Stimulated activated naive B cell treated with anti-CD40 and anti-IgM and Interleukin-4, amounts not matched to agents 10 μg/mL and 1 μg/mL and 100 μg/mL, for 72 hours (primary cell): ENCODE measurements at regions not wholly inside any gene's neighbourhood (a gene's known extent, or its start where the extent isn't known, plus 50 kb on each side); places are given as distances from the start of the nearest gene placed in this dataset.

Source experiments
- ATAC-seq, 2 donors: fragments of 150-1000 bp; cut with Tn5 transposase; replicated peaks; 2 replicates each; pipeline ENCODE4 v1.10.0; 2021; ENCODE audit warnings: moderate library complexity in 1 of 2
- DNase-seq: peaks from one replicate; pipeline ENCODE4 v3.0.0; 2021
- H3K27ac Mint-ChIP-seq: one replicate; pipeline ENCODE4 v1.8.0; 2022; ENCODE audit warnings: mild to moderate bottlenecking, mixed read lengths
- H3K27me3 Mint-ChIP-seq, 2 donors: one replicate each; pipeline ENCODE4 v1.8.0; 2022; ENCODE audit warnings: mixed read lengths in 2 of 2
- H3K36me3 Mint-ChIP-seq, 2 donors: one replicate each; pipeline ENCODE4 v1.8.0; 2022; ENCODE audit warnings: mixed read lengths in 2 of 2, mild to moderate bottlenecking in 1 of 2
- H3K4me1 Mint-ChIP-seq, 2 donors: one replicate each; pipeline ENCODE4 v1.8.0; 2022; ENCODE audit warnings: mixed read lengths in 2 of 2, mild to moderate bottlenecking in 1 of 2
- H3K4me3 Mint-ChIP-seq, 2 donors: one replicate each; pipeline ENCODE4 v1.8.0; 2022; ENCODE audit warnings: mild to moderate bottlenecking in 2 of 2, mixed read lengths in 2 of 2, moderate library complexity in 1 of 2
- H3K9me3 Mint-ChIP-seq, 2 donors: one replicate each; pipeline ENCODE4 v1.8.0; 2022; ENCODE audit warnings: mixed read lengths in 2 of 2, mild to moderate bottlenecking in 1 of 2

- no peaks in the 10 kb centered on the region for H3K4me1 Mint-ChIP-seq
- no peak for DNase-seq
- no peak overlapping the region for H3K4me3 Mint-ChIP-seq
- no peak for ATAC-seq
- no peaks in the 10 kb centered on the region for H3K36me3 Mint-ChIP-seq
- no peak overlapping the region for H3K27ac Mint-ChIP-seq
- H3K9me3 Mint-ChIP-seq, result peaks cover 7 to 14% of the 10 kb centered on the region in 2 donors
- no peaks in the 10 kb centered on the region for H3K27me3 Mint-ChIP-seq
These were observed 789.4 kb downstream of the STPG2 start for GRCh38 chr4:97353876-97354275.

GRCh38 chr4:97359826-97360225 is 783.5 kb downstream of the STPG2 start:
- H3K4me3 Mint-ChIP-seq, result no peak overlapping the region
- H3K36me3 Mint-ChIP-seq, result no peaks in the 10 kb centered on the region
- no peaks in the 10 kb centered on the region for H3K27me3 Mint-ChIP-seq
- ATAC-seq (no peak), DNase-seq (no peak)
- H3K9me3 Mint-ChIP-seq, result peaks cover 9 to 25% of the 10 kb centered on the region in 2 donors
- H3K27ac Mint-ChIP-seq, result no peak overlapping the region
- no peaks in the 10 kb centered on the region for H3K4me1 Mint-ChIP-seq

GRCh38 chr4:97360733-97361132 is 782.5 kb downstream of the STPG2 start:
- H3K27ac Mint-ChIP-seq, result no peak overlapping the region
- no peaks in the 10 kb centered on the region for H3K36me3 Mint-ChIP-seq
- H3K27me3 Mint-ChIP-seq, result no peaks in the 10 kb centered on the region
- H3K4me3 Mint-ChIP-seq, result no peak overlapping the region
- H3K4me1 Mint-ChIP-seq, result no peaks in the 10 kb centered on the region
- H3K9me3 Mint-ChIP-seq, result peaks cover 9 to 24% of the 10 kb centered on the region in 2 donors
- ATAC-seq, result no peak
- no peak for DNase-seq

- DNase-seq (no peak), ATAC-seq (no peak)
- Mint-ChIP-seq H3K4me1 (no peaks in the 10 kb centered on the region), H3K4me3 (no peak overlapping the region), H3K27ac (no peak overlapping the region), H3K36me3 (no peaks in the 10 kb centered on the region), H3K27me3 (no peaks in the 10 kb centered on the region), H3K9me3 (peaks cover 5 to 16% of the 10 kb centered on the region in 2 donors)
These were observed 775.4 kb downstream of the STPG2 start for GRCh38 chr4:97367878-97368277.

- DNase-seq, result no peak
- no peaks in the 10 kb centered on the region for H3K4me1 Mint-ChIP-seq
- H3K36me3 Mint-ChIP-seq, result no peaks in the 10 kb centered on the region
- H3K4me3 Mint-ChIP-seq, result no peak overlapping the region
- no peaks in the 10 kb centered on the region for H3K27me3 Mint-ChIP-seq
- H3K9me3 Mint-ChIP-seq, result peaks cover 7 to 16% of the 10 kb centered on the region in 2 donors
- ATAC-seq, result no peak
- H3K27ac Mint-ChIP-seq, result no peak overlapping the region
These were observed 772.7 kb downstream of the STPG2 start for GRCh38 chr4:97370568-97370967.

GRCh38 chr4:97374526-97374925 is 768.8 kb downstream of the STPG2 start:
- ATAC-seq (no peak), DNase-seq (no peak)
- Mint-ChIP-seq H3K9me3 (peaks cover 7 to 11% of the 10 kb centered on the region in 2 donors), H3K4me3 (no peak overlapping the region), H3K36me3 (no peaks in the 10 kb centered on the region), H3K27ac (no peak overlapping the region), H3K4me1 (no peaks in the 10 kb centered on the region), H3K27me3 (no peaks in the 10 kb centered on the region)

- Mint-ChIP-seq H3K4me3 (no peak overlapping the region), H3K27ac (no peak overlapping the region), H3K4me1 (no peaks in the 10 kb centered on the region), H3K27me3 (no peaks in the 10 kb centered on the region), H3K36me3 (no peaks in the 10 kb centered on the region), H3K9me3 (peaks cover 5% of the 10 kb centered on the region in 2 donors)
- DNase-seq (no peak), ATAC-seq (no peak)
These were observed 756.3 kb downstream of the STPG2 start for GRCh38 chr4:97386969-97387368.

- no peak for DNase-seq
- peaks cover 0 to 3% of the 10 kb centered on the region in 2 donors for H3K9me3 Mint-ChIP-seq
- H3K36me3 Mint-ChIP-seq, result no peaks in the 10 kb centered on the region
- no peak overlapping the region for H3K27ac Mint-ChIP-seq
- no peaks in the 10 kb centered on the region for H3K27me3 Mint-ChIP-seq
- no peak overlapping the region for H3K4me3 Mint-ChIP-seq
- no peaks in the 10 kb centered on the region for H3K4me1 Mint-ChIP-seq
- ATAC-seq, result no peak
These were observed 748.6 kb downstream of the STPG2 start for GRCh38 chr4:97394653-97395052.

GRCh38 chr4:97396097-97396496 is 747.2 kb downstream of the STPG2 start:
- Mint-ChIP-seq H3K4me3 (no peak overlapping the region), H3K9me3 (peaks cover 7 to 10% of the 10 kb centered on the region in 2 donors), H3K27ac (no peak overlapping the region), H3K4me1 (no peaks in the 10 kb centered on the region), H3K36me3 (no peaks in the 10 kb centered on the region), H3K27me3 (no peaks in the 10 kb centered on the region)
- no peak for ATAC-seq
- DNase-seq, result no peak

- Mint-ChIP-seq H3K27me3 (no peaks in the 10 kb centered on the region), H3K9me3 (peaks cover 7 to 10% of the 10 kb centered on the region in 2 donors), H3K4me3 (no peak overlapping the region), H3K4me1 (no peaks in the 10 kb centered on the region), H3K27ac (no peak overlapping the region), H3K36me3 (no peaks in the 10 kb centered on the region)
- ATAC-seq (no peak), DNase-seq (no peak)
These were observed 746.7 kb downstream of the STPG2 start for GRCh38 chr4:97396605-97397004.

GRCh38 chr4:97404876-97405523 is 738.3 kb downstream of the STPG2 start:
- no peaks in the 10 kb centered on the region for H3K4me1 Mint-ChIP-seq
- ATAC-seq (no peak), DNase-seq (no peak)
- no peak overlapping the region for H3K27ac Mint-ChIP-seq
- no peaks in the 10 kb centered on the region for H3K27me3 Mint-ChIP-seq
- H3K4me3 Mint-ChIP-seq, result no peak overlapping the region
- H3K9me3 Mint-ChIP-seq, result peaks cover 11 to 16% of the 10 kb centered on the region in 2 donors
- no peaks in the 10 kb centered on the region for H3K36me3 Mint-ChIP-seq

- H3K36me3 Mint-ChIP-seq, result no peaks in the 10 kb centered on the region
- peaks cover 2 to 3% of the 10 kb centered on the region in 2 donors for H3K9me3 Mint-ChIP-seq
- H3K27me3 Mint-ChIP-seq, result no peaks in the 10 kb centered on the region
- DNase-seq (no peak), ATAC-seq (no peak)
- H3K4me3 Mint-ChIP-seq, result no peak overlapping the region
- no peaks in the 10 kb centered on the region for H3K4me1 Mint-ChIP-seq
- no peak overlapping the region for H3K27ac Mint-ChIP-seq
These were observed 731.9 kb downstream of the STPG2 start for GRCh38 chr4:97411356-97411755.

GRCh38 chr4:97412331-97412730 is 730.9 kb downstream of the STPG2 start:
- Mint-ChIP-seq H3K4me3 (no peak overlapping the region), H3K36me3 (no peaks in the 10 kb centered on the region), H3K9me3 (peaks cover 2 to 3% of the 10 kb centered on the region in 2 donors), H3K27me3 (no peaks in the 10 kb centered on the region), H3K4me1 (no peaks in the 10 kb centered on the region), H3K27ac (no peak overlapping the region)
- ATAC-seq (no peak), DNase-seq (no peak)

- Mint-ChIP-seq H3K4me3 (no peak overlapping the region), H3K27me3 (no peaks in the 10 kb centered on the region), H3K27ac (no peak overlapping the region), H3K36me3 (no peaks in the 10 kb centered on the region), H3K9me3 (peaks cover 4 to 16% of the 10 kb centered on the region in 2 donors), H3K4me1 (no peaks in the 10 kb centered on the region)
- no peak for DNase-seq
- no peak for ATAC-seq
These were observed 729.1 kb downstream of the STPG2 start for GRCh38 chr4:97414161-97414560.

- H3K36me3 Mint-ChIP-seq, result no peaks in the 10 kb centered on the region
- no peaks in the 10 kb centered on the region for H3K4me1 Mint-ChIP-seq
- H3K9me3 Mint-ChIP-seq, result peaks cover 13% of the 10 kb centered on the region in 2 donors
- no peak for ATAC-seq
- no peak overlapping the region for H3K4me3 Mint-ChIP-seq
- DNase-seq, result no peak
- H3K27me3 Mint-ChIP-seq, result no peaks in the 10 kb centered on the region
- no peak overlapping the region for H3K27ac Mint-ChIP-seq
These were observed 710.7 kb downstream of the STPG2 start for GRCh38 chr4:97432551-97432950.
